GM12878 (cell line): ENCODE measurements at regions not wholly inside any gene's neighbourhood (a gene's known extent, or its start where the extent isn't known, plus 50 kb on each side); places are given as distances from the start of the nearest gene placed in this dataset.

Source experiments
- ATAC-seq: fragments of 200-7000 bp; cut with Tn5 transposase; 3 replicates; pipeline ENCODE4 v1.9.1; 2020; ENCODE audit warnings: mild to moderate bottlenecking, moderate library complexity
- BruUV-seq: library from RNA; stranded (reverse); fragments of 400-500 nt; replicated peaks from 2 replicates; lab custom pipeline; 2021; lab: Mats Ljungman, UMichigan
- CTCF ChIA-PET: fragments of 300-600 bp; sonication (Branson Sonifier 250); formaldehyde crosslinking; extraction: SDS; loops from one replicate; lab custom pipeline; 2021; ENCODE audit warnings: inconsistent platforms; lab: Yijun Ruan, JAX
- POLR2A ChIA-PET: fragments of 350-600 bp; formaldehyde crosslinking; extraction: SDS; loops from one replicate; lab custom pipeline; 2021; ENCODE audit warnings: inconsistent platforms; lab: Charles Lee
- RAD21 ChIA-PET: fragments of 300-600 bp; sonication (Branson Sonifier 250); formaldehyde crosslinking; loops from one replicate; lab custom pipeline; 2023; ENCODE audit warnings: antibody characterized with exemption; ENCODE audit not compliant: unreplicated experiment; lab: Charles Lee
- SMC1A ChIA-PET: fragments of 300-600 bp; sonication (Branson Sonifier 250); formaldehyde crosslinking; loops from one replicate; lab custom pipeline; 2023; ENCODE audit not compliant: unreplicated experiment, uncharacterized antibody; lab: Charles Lee
- DNase-seq: peaks from one replicate; pipeline ENCODE4 v3.0.0-alpha.2; 2011; ENCODE audit warnings: low read depth, low spot score
- FAIRE-seq: peaks from 3 replicates; lab custom pipeline; 2011; peaks lifted over from hg19 to GRCh38; lab: Jason Lieb, UNC
- H2AFZ ChIP-seq: 2 replicates; pipeline ENCODE4 v1.6.0; 2011; ENCODE audit warnings: low read depth, low read length, control low read depth; ENCODE audit not compliant: control insufficient read depth
- H3K27ac ChIP-seq: 2 replicates; pipeline ENCODE4 v1.5.1; 2011; ENCODE audit warnings: control low read depth; ENCODE audit not compliant: control insufficient read depth, insufficient read depth
- H3K27me3 ChIP-seq, 2 experiments: replicated peaks in 1 of 2; 2 replicates each; pipeline versions ENCODE4 v1.6.0 to v1.6.1; 2011; ENCODE audit warnings: low read length in 1 of 2; ENCODE audit not compliant: control insufficient read depth in 2 of 2, insufficient read depth in 2 of 2
- H3K36me3 ChIP-seq, 2 experiments: 2 replicates each; pipeline ENCODE4 v1.5.1; 2011; ENCODE audit warnings: low read length in 1 of 2; ENCODE audit not compliant: control insufficient read depth in 2 of 2, insufficient read depth in 2 of 2
- H3K4me1 ChIP-seq: 2 replicates; pipeline ENCODE4 v1.6.1; 2011; ENCODE audit warnings: mild to moderate bottlenecking, low read length, moderate library complexity, mixed read lengths; ENCODE audit not compliant: control insufficient read depth, insufficient read depth
- H3K4me2 ChIP-seq: 2 replicates; pipeline ENCODE4 v1.6.0; 2011; ENCODE audit warnings: control low read depth; ENCODE audit not compliant: control insufficient read depth, insufficient read depth
- H3K4me3 ChIP-seq: fragments of 200-600 bp; sonication (generic); 2 replicates; pipeline ENCODE4 v1.5.1; 2016
- H3K79me2 ChIP-seq: 2 replicates; pipeline ENCODE4 v1.6.0; 2011; ENCODE audit warnings: low read length; ENCODE audit not compliant: control insufficient read depth, insufficient read depth
- H3K9ac ChIP-seq: 2 replicates; pipeline ENCODE4 v1.8.0; 2011; ENCODE audit warnings: low read length, control low read depth, mixed read lengths; ENCODE audit not compliant: control insufficient read depth, insufficient read depth
- H3K9me3 ChIP-seq: replicated peaks from 3 replicates; pipeline ENCODE4 v1.5.1; 2011; ENCODE audit warnings: mild to moderate bottlenecking, low read length; ENCODE audit not compliant: control insufficient read depth, insufficient read depth
- H4K20me1 ChIP-seq: 2 replicates; pipeline ENCODE4 v1.6.0; 2011; ENCODE audit not compliant: control insufficient read depth, insufficient read depth
- BACH1 ChIP-seq: fragments of 450-650 bp; IDR thresholded peaks from 2 replicates; pipeline ENCODE4 v1.6.1; 2017; ENCODE audit warnings: mild to moderate bottlenecking, borderline replicate concordance
- MXI1 ChIP-seq: fragments of 150-350 bp; IDR thresholded peaks from 2 replicates; pipeline ENCODE4 v1.6.1; 2011; ENCODE audit warnings: low read depth, mild to moderate bottlenecking, inconsistent platforms, low read length, improper control_type of control experiment
- NBN ChIP-seq: fragments of 450-650 bp; IDR thresholded peaks from 2 replicates; pipeline ENCODE4 v1.6.1; 2016
- NFIC ChIP-seq: IDR thresholded peaks from 2 replicates; pipeline ENCODE4 v1.6.1; 2012; ENCODE audit warnings: low read depth, mild to moderate bottlenecking, inconsistent platforms, low read length, moderate library complexity
- NR2C2 ChIP-seq: IDR thresholded peaks from 2 replicates; pipeline ENCODE4 v1.6.1; 2011; ENCODE audit warnings: borderline replicate concordance, low read depth; ENCODE audit not compliant: control insufficient read depth, insufficient read length
- RUNX3 ChIP-seq: IDR thresholded peaks from 2 replicates; pipeline ENCODE4 v1.6.1; 2012; ENCODE audit warnings: low read length, inconsistent platforms
- WGBS: methylation state at CpG from one replicate; pipeline ENCODE4 v1.1.6; 2016; ENCODE audit warnings: low lambda C conversion rate; ENCODE audit not compliant: insufficient replicate concordance, insufficient coverage; ENCODE audit errors: missing lambda C conversion rate; 5-methylcytosine and 5-hydroxymethylcytosine counted together
- in situ Hi-C: fragments of 300-500 bp; cut with MboI; formaldehyde crosslinking; loops from 9 replicates; pipeline ENCODE4 v1.14.3; 2018; ENCODE audit warnings: mixed read lengths
- intact Hi-C: fragments of 100-400 bp; cut with micrococcal nuclease; formaldehyde crosslinking; loops from one replicate; pipeline ENCODE4 v1.14.2; 2022; ENCODE audit not compliant: unreplicated experiment
- TF ChIP-seq, protein P1 (sequence below): fragments of 450-650 bp; IDR thresholded peaks from 2 replicates; pipeline ENCODE4 v1.6.1; 2016; ENCODE audit warnings: mild to moderate bottlenecking, moderate library complexity, borderline replicate concordance
- TF ChIP-seq, protein P2 (sequence below): fragments of 450-650 bp; IDR thresholded peaks from 2 replicates; pipeline ENCODE4 v1.6.1; 2016; ENCODE audit warnings: mild to moderate bottlenecking
- TF ChIP-seq, protein P3 (sequence below): fragments of 450-650 bp; IDR thresholded peaks from 2 replicates; pipeline ENCODE4 v1.6.1; 2017; ENCODE audit warnings: mild to moderate bottlenecking, moderate library complexity
- TF ChIP-seq, protein P4 (sequence below): fragments of 450-650 bp; IDR thresholded peaks from 2 replicates; pipeline ENCODE4 v1.6.1; 2018; ENCODE audit warnings: mild to moderate bottlenecking, low read depth, moderate library complexity; ENCODE audit not compliant: partially characterized antibody
- TF ChIP-seq, protein P5 (sequence below): IDR thresholded peaks from 2 replicates; pipeline ENCODE4 v1.6.1; 2011; ENCODE audit warnings: low read depth, low read length, improper control_type of control experiment, borderline replicate concordance

DNA sequence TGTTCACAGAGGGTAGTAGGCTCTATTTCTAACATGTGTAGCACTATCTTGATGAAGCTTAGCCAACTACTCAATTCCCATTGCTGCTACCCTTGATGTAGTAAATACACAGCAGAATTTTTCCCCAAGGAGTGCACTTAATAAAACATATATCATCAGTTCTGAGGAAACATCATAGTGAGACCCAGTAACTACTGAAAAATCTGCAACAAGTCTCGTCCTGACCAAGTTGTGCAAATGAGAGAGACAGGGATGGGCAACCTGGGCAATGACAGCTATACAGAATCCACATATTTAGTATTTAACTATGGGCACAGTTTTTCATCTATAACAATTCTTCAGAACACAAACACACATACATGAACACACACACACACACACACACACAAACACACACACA lies 1073.8 kb upstream of the SORCS1 start:
- H4K20me1 ChIP-seq: no peaks in the 10 kb centered on the region
- no peaks in the 10 kb centered on the region for H3K27me3 ChIP-seq
- SMC1A ChIA-PET: interaction anchor here (1.3 kb wide), 1 partner anchor 1533 kb away, joined by 4 read pairs; no protein-coding TSS in a partner anchor
- intact Hi-C loops: no loop called here
- no TSS peak for BruUV-seq
- H2AFZ ChIP-seq: no peak overlapping the region
- no peaks in the 10 kb centered on the region for H3K4me1 ChIP-seq
- FAIRE-seq: no peak
- H3K4me3 ChIP-seq: no peak overlapping the region
- H3K79me2 ChIP-seq: no peaks in the 10 kb centered on the region
- WGBS: 7% methylated on average over 1 of the region's 1 CpG
- POLR2A ChIA-PET: no interaction called here
- in situ Hi-C loops: no loop called here
- no peak overlapping the region for H3K27ac ChIP-seq
- DNase-seq: no peak
- no peak for ATAC-seq
- TF ChIP-seq, protein P1, sequence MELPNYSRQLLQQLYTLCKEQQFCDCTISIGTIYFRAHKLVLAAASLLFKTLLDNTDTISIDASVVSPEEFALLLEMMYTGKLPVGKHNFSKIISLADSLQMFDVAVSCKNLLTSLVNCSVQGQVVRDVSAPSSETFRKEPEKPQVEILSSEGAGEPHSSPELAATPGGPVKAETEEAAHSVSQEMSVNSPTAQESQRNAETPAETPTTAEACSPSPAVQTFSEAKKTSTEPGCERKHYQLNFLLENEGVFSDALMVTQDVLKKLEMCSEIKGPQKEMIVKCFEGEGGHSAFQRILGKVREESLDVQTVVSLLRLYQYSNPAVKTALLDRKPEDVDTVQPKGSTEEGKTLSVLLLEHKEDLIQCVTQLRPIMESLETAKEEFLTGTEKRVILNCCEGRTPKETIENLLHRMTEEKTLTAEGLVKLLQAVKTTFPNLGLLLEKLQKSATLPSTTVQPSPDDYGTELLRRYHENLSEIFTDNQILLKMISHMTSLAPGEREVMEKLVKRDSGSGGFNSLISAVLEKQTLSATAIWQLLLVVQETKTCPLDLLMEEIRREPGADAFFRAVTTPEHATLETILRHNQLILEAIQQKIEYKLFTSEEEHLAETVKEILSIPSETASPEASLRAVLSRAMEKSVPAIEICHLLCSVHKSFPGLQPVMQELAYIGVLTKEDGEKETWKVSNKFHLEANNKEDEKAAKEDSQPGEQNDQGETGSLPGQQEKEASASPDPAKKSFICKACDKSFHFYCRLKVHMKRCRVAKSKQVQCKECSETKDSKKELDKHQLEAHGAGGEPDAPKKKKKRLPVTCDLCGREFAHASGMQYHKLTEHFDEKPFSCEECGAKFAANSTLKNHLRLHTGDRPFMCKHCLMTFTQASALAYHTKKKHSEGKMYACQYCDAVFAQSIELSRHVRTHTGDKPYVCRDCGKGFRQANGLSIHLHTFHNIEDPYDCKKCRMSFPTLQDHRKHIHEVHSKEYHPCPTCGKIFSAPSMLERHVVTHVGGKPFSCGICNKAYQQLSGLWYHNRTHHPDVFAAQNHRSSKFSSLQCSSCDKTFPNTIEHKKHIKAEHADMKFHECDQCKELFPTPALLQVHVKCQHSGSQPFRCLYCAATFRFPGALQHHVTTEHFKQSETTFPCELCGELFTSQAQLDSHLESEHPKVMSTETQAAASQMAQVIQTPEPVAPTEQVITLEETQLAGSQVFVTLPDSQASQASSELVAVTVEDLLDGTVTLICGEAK: no peak
- TF ChIP-seq, protein P2, sequence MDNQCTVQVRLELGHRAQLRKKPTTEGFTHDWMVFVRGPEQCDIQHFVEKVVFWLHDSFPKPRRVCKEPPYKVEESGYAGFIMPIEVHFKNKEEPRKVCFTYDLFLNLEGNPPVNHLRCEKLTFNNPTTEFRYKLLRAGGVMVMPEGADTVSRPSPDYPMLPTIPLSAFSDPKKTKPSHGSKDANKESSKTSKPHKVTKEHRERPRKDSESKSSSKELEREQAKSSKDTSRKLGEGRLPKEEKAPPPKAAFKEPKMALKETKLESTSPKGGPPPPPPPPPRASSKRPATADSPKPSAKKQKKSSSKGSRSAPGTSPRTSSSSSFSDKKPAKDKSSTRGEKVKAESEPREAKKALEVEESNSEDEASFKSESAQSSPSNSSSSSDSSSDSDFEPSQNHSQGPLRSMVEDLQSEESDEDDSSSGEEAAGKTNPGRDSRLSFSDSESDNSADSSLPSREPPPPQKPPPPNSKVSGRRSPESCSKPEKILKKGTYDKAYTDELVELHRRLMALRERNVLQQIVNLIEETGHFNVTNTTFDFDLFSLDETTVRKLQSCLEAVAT: no peak
- TF ChIP-seq, protein P3, sequence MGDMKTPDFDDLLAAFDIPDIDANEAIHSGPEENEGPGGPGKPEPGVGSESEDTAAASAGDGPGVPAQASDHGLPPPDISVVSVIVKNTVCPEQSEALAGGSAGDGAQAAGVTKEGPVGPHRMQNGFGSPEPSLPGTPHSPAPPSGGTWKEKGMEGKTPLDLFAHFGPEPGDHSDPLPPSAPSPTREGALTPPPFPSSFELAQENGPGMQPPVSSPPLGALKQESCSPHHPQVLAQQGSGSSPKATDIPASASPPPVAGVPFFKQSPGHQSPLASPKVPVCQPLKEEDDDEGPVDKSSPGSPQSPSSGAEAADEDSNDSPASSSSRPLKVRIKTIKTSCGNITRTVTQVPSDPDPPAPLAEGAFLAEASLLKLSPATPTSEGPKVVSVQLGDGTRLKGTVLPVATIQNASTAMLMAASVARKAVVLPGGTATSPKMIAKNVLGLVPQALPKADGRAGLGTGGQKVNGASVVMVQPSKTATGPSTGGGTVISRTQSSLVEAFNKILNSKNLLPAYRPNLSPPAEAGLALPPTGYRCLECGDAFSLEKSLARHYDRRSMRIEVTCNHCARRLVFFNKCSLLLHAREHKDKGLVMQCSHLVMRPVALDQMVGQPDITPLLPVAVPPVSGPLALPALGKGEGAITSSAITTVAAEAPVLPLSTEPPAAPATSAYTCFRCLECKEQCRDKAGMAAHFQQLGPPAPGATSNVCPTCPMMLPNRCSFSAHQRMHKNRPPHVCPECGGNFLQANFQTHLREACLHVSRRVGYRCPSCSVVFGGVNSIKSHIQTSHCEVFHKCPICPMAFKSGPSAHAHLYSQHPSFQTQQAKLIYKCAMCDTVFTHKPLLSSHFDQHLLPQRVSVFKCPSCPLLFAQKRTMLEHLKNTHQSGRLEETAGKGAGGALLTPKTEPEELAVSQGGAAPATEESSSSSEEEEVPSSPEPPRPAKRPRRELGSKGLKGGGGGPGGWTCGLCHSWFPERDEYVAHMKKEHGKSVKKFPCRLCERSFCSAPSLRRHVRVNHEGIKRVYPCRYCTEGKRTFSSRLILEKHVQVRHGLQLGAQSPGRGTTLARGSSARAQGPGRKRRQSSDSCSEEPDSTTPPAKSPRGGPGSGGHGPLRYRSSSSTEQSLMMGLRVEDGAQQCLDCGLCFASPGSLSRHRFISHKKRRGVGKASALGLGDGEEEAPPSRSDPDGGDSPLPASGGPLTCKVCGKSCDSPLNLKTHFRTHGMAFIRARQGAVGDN: no peak
- TF ChIP-seq, protein P4, sequence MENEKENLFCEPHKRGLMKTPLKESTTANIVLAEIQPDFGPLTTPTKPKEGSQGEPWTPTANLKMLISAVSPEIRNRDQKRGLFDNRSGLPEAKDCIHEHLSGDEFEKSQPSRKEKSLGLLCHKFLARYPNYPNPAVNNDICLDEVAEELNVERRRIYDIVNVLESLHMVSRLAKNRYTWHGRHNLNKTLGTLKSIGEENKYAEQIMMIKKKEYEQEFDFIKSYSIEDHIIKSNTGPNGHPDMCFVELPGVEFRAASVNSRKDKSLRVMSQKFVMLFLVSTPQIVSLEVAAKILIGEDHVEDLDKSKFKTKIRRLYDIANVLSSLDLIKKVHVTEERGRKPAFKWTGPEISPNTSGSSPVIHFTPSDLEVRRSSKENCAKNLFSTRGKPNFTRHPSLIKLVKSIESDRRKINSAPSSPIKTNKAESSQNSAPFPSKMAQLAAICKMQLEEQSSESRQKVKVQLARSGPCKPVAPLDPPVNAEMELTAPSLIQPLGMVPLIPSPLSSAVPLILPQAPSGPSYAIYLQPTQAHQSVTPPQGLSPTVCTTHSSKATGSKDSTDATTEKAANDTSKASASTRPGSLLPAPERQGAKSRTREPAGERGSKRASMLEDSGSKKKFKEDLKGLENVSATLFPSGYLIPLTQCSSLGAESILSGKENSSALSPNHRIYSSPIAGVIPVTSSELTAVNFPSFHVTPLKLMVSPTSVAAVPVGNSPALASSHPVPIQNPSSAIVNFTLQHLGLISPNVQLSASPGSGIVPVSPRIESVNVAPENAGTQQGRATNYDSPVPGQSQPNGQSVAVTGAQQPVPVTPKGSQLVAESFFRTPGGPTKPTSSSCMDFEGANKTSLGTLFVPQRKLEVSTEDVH: no peak
- TF ChIP-seq NBN: no peak
- no peak for TF ChIP-seq RUNX3
- no peak for TF ChIP-seq NR2C2
- no peak for TF ChIP-seq MXI1
- TF ChIP-seq, protein P5, sequence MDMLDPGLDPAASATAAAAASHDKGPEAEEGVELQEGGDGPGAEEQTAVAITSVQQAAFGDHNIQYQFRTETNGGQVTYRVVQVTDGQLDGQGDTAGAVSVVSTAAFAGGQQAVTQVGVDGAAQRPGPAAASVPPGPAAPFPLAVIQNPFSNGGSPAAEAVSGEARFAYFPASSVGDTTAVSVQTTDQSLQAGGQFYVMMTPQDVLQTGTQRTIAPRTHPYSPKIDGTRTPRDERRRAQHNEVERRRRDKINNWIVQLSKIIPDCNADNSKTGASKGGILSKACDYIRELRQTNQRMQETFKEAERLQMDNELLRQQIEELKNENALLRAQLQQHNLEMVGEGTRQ: no peak
- no peak for TF ChIP-seq BACH1
- TF ChIP-seq NFIC: no peak
- no peaks in the 10 kb centered on the region for H3K36me3 ChIP-seq
- RAD21 ChIA-PET: no interaction called here
- H3K4me2 ChIP-seq: no peak overlapping the region
- no peak overlapping the region for H3K9ac ChIP-seq
- no peaks in the 10 kb centered on the region for H3K9me3 ChIP-seq
- CTCF ChIA-PET: no interaction called here
